Activated CD4-positive, alpha-beta T cell treated with anti-CD3 and anti-CD28 coated beads, Interleukin-2, amount 50 U/mL, for 24 hours (primary cell): ENCODE measurements at regions not wholly inside any gene's neighbourhood (a gene's known extent, or its start where the extent isn't known, plus 50 kb on each side); places are given as distances from the start of the nearest gene placed in this dataset.

Experiments
- DNase-seq, 2 donors: peaks; one replicate each; pipeline ENCODE4 v3.0.0-alpha.2; 2020; ENCODE audit warnings: low read depth in 1 of 2, low spot score in 1 of 2

DNA sequence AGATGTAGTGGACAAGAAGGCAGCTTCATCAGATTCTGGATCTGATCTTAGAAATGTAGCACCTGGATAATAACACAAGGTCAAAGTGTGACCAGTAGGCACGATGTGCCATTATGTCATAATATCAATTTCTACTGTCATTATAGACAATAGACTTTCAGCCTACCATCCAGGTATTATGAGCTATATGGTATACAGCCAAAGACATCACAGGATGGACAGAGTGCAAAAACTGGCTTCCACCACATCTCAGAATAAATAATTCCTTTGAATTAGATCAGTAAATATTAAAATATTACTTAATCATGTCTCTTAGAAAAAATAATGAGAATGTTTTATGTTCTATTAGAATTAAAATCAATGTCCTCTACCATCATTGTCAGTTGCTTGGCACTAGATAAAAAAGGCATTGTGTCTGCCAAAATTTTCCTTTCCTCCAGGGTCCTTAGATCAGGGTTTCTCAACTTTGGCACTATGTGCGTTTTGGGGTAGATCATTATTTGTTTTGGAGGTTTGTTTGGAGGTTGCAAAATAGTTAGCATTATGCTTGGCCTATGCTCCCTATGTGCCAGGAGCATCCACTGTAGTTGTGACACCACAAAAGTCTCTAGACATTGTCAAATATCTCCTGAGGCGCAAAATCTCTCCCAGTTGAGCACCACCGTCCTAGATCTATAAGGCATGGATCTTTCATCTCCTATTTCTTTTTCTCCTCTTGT is 86.7 kb upstream of the NRIP1 start:
- DNase-seq = no peak

GRCh38 chr21:15152591-15152990 is 87.8 kb upstream of the NRIP1 start:
- DNase-seq = no peak

- no peak for DNase-seq
Measured at GRCh38 chr21:15159382-15160020, 94.7 kb upstream of the NRIP1 start.

DNA sequence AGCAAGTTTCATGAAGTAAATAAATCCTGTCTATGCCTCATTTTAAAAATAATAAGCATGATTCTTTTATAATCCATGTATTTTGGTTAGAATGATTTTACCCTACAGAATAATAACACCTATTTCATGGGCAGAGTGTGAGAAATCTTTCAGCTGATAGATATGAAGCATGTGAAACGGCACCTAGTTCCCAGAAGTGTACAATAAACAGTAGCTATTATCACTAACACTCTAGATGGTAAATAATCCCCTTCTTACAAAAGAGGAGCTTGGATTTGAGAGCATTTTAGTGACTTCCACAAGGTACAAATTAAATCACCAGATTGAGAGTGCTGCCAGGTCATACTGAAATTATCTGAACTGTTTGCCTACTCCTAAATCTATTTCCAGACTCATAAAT is 95.3 kb upstream of the NRIP1 start:
- no peak for DNase-seq

GRCh38 chr21:15162921-15163320 is 98.1 kb upstream of the NRIP1 start:
- no peak for DNase-seq

- no peak for DNase-seq
Measured at GRCh38 chr21:15164273-15164672, 99.5 kb upstream of the NRIP1 start.

DNA sequence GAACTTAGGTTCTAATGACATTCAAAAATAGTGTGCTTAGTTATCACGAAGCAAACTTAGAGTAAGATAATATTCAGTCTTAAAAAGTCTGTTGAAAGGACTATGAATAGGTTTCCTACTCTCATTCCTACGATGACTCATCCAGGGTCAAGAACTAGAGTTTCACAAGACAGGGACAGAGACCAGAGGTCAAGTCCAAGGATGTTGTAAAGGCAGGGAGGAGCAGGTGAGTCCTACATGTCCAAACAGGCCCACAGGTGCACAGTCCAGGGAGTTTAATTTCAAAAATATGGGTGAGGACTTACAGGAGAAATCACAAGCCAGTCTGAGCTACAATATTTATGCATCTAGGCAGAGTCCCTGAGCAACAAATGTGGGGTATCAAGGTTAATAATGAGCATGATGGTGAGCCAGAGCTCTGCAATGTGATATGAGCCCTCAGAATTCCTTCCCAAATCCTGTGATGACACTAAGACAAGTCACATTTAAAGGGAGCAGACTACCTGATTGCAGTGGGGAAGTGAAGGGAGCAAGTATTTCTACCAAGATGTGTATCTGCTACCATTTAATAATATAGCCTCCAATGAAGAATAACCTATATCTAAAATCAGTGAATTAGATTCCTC is 100.0 kb upstream of the NRIP1 start:
- no peak for DNase-seq

DNA sequence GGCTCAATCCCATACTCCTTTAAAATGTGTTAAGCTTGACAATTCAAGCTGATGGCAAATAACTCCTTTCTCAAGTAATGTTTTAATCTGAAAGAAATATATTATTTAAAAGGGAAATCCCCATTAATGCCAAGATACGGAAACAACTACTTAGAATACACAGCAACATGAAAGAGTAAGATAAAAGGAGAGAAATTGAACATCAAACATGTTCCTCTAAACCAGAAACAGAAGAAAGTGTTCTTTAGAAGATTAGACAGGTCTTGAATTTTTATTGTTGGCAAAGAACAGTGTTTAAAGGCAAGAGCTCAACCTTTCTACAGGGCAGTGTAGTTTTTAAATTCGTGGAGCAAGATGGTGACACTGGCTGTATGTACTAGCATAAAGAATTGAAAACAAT is 105.8 kb upstream of the NRIP1 start:
- DNase-seq = no peak

DNA sequence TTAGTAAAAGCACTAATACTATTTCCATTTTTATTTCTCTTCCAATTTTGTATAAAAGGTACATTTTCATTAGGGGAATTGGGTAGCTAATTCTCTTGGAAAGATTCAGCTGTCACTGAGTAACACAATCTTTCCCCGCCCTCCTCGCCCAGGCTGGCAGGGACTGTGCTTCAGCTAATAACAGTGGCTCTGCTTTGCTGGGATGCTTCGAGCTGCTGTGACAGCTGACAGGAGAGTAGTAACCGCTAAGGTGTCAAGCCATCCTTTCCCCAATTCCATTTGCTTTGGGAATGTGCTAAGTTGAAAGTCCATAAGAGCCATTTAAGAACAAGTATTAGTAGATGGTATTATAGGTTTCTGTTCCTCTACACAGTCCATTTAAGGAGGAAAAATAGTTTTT is 106.7 kb upstream of the NRIP1 start:
- no peak for DNase-seq

DNA sequence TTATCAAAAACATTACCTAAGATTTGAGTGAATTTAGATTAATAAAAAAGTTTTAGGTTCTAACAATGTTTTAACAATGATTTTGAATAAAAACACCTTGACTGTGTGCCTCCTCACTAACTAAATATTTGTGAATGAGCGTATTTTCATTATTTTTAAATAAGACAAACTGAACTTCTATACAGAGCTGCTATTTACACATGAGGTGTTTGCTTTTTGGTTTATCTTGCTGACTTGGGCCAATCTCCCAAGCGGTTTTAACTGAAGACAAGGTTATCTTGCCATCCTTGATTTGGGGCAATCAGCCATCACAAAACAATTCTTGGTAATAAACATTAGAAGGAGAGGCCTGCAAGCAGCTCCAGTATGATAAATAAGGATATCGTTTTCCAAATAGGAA is 108.2 kb upstream of the NRIP1 start:
- no peak for DNase-seq

DNA sequence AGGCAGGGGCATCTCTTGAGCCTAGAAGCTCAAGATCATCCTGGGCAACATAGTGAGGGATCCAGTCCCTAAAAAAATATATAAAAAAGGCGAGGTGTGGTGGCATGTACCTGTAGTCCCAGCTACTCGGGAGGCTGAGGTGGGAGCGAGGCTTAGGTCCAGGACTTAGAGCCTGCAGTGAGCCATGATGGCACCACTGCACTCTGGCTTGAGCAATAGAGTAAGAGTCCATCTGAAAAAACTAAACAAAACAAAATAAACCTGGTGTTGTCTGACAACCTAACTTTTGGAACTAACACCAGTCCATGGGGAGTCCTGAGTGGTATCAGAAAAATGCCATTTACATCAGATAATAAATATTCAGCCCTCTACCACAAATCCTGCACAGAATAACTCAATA is 110.1 kb upstream of the NRIP1 start:
- no peak for DNase-seq

GRCh38 chr21:15182731-15183130 is 117.9 kb upstream of the NRIP1 start:
- DNase-seq = no peak

DNA sequence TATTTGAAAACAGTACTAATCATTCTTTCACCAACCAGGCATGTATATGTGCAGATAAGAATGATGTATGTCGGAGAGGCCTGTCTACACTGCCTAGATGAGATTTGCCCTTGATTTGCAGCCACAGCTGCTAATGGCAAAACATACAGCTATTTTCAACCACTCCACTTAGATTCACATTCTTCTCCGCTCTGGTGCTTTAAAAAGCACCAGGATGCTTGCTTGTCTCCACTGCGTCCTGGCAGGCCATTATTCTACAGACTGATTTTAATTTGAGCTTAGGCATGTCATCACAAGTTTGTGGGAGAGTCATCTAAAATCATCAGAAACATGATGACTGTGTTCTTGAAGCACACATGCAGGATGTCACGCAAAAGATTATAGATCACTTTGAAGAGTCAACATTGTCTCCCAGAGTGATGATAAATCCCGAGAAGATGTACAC is 119.0 kb upstream of the NRIP1 start:
- no peak for DNase-seq

DNA sequence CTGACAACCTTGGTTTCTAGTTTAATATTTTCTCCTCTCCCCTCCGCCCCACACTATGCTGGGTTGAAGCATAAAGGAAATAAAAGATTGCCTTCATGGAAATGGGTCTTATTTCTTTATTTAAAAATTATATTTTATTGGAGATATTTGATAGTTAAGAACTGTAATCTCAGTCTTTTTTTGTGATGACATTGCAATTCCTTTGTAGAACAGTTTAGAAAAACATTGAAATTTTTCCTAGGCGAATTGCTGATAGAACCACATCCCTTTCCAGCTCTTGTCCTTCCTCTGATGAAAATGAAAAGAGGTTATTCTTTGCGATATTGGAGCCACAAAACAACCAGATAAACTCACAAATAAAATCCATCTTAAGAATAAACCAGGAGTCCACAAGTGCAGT is 125.6 kb upstream of the NRIP1 start:
- DNase-seq = no peak

DNA sequence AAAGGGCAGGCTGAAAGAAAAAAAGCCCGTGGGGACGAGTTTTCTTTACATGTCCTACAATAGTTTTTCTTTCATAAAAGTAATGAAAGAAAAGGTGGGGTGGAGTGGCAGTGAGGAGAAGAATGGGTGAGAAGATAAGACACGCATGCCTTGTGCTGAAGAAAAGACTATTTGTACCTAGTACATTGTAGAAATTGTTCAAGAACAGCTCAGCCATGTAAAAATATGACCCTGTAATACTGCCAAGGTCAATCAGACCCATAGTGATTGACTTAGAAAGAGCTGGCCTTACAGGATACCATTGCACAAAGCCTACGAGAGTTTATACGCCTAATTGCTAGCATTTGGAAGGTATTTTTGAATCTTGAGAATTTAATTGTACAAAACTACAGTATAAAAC is 126.0 kb upstream of the NRIP1 start:
- DNase-seq = no peak

- DNase-seq = no peak
Measured at GRCh38 chr21:15191342-15191741, 126.5 kb upstream of the NRIP1 start.

- DNase-seq = no peak
Measured at GRCh38 chr21:15192243-15192642, 127.4 kb upstream of the NRIP1 start.

DNA sequence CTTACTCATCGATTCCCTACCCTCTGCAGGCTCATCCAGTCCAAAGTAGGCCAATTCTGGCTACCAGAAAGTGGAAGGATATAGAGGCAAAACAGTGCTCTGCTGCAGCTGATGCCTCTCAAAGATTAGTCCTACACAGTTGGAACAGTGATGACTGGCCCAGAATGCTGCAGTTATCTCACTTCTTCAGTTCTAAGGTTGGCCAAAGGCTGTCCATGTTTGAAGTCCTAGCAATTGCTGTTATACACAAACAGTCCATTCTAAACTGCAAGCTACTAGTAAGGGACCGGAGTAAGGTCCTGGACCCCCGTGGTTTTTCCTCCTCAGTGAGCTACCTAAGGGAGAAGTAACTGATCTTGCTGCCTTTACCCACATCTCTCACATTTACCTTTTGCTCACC is 129.1 kb upstream of the NRIP1 start:
- no peak for DNase-seq

DNA sequence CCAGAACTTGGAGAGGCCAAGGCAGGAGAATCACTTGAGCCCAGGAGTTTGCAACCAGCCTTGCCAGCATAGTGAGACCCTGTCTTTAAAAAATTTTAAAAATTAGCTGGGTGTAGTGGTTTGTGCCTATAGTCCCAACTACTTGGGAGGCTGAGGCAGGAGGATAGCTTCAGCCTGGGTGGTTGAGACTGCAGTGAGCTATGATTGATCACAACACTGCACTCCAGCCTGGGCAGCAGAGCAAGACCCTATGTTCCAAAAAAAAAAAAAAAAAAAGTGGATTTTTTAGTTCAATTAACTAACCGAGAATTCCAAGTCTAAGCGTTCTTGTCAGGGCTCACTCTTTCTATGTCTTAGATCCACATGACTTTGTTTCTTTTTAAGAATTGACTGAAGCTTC is 130.3 kb upstream of the NRIP1 start:
- DNase-seq = no peak

DNA sequence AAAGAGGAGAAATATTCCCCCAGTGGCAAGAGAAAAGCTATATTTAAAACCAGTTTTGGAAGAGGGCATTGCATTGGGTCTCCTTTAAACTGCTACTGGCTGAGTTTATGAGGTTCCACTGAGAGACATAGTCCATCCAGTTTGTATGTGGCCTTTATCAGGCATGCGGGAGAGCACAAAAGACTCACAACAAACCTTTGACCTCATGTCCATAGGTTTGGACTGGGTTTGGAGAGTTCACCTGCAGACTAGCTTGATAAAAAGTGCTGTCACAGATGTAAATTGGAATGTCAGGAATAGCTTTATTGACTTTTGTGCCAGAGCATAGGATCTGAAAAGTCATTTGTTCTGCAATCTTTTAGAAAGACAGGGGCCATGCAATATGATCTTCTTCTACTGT is 131.0 kb upstream of the NRIP1 start:
- DNase-seq = no peak

DNA sequence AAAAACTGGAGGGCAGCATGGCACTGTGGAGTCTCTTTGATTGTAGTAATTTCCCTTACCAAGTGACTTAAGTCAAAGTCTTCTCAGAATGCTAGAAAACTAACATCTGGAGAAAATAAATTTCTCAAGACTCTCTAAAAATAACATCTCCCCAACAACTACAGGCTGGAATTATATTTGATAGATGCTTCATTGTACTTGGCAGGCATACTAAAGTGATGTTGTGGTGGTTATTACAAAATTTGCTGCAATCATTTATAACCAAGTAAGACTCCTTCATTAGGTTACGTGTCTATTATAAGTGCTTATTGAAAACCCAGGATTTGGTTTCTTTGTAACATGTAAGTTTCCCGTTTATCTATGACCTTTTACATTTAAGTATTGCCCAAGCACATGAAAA is 132.9 kb upstream of the NRIP1 start:
- no peak for DNase-seq
